MM.1S (cell line): ENCODE measurements at regions not wholly inside any gene's neighbourhood (a gene's known extent, or its start where the extent isn't known, plus 50 kb on each side); places are given as distances from the start of the nearest gene placed in this dataset.

Source experiments
- CTCF ChIP-seq: fragments of 300-600 bp; sonication (generic); IDR thresholded peaks from 2 replicates; pipeline ENCODE4 v1.5.1; 2016; ENCODE audit warnings: antibody characterized with exemption, low read length, mixed read lengths
- EZH2 ChIP-seq: fragments of 300-600 bp; sonication (generic); optimal IDR thresholded peaks from 2 replicates; pipeline ENCODE3; 2017; ENCODE audit warnings: low read depth, mild to moderate bottlenecking, antibody characterized with exemption, low read length, mixed read lengths

- TF ChIP-seq CTCF (no peak), EZH2 (no peak)
These were observed 392.9 kb downstream of the PDGFC start for GRCh38 chr4:156578713-156579112.
